IMR-90 (cell line): ENCODE measurements at regions not wholly inside any gene's neighbourhood (a gene's known extent, or its start where the extent isn't known, plus 50 kb on each side); places are given as distances from the start of the nearest gene placed in this dataset.

Experiments used
- ATAC-seq: fragments of 200-7000 bp; cut with Tn5 transposase; 2 replicates; pipeline ENCODE4 v1.9.1; 2020; ENCODE audit warnings: low read depth, mild to moderate bottlenecking, moderate library complexity
- BruUV-seq: library from RNA; stranded (reverse); fragments of 400-500 nt; replicated peaks from 2 replicates; lab custom pipeline; 2021; lab: Mats Ljungman, UMichigan
- CTCF ChIA-PET: fragments of 300-600 bp; formaldehyde crosslinking; extraction: SDS; loops from one replicate; lab custom pipeline; 2021; ENCODE audit warnings: antibody characterized with exemption; lab: Yijun Ruan, JAX
- POLR2A ChIA-PET: fragments of 300-600 bp; sonication (Branson Sonifier 250); formaldehyde crosslinking; loops from one replicate; lab custom pipeline; 2022; ENCODE audit warnings: antibody characterized with exemption; ENCODE audit not compliant: unreplicated experiment; lab: Charles Lee
- DNase-seq: peaks from one replicate; pipeline ENCODE4 v3.0.0; 2013
- H2AFZ ChIP-seq: replicated peaks from 2 replicates; pipeline ENCODE3; 2013; ENCODE audit warnings: low read length, mild to moderate bottlenecking; ENCODE audit not compliant: poor library complexity
- H2AK5ac ChIP-seq: 2 replicates; pipeline ENCODE4 v1.6.1; 2013; ENCODE audit warnings: low read depth, low read length, inconsistent platforms
- H2AK9ac ChIP-seq: replicated peaks from 2 replicates; pipeline ENCODE3; 2013; ENCODE audit warnings: mild to moderate bottlenecking, low read depth, low read length, moderate library complexity; ENCODE audit not compliant: poor library complexity
- H2BK120ac ChIP-seq: 2 replicates; pipeline ENCODE4 v1.6.1; 2013; ENCODE audit warnings: low read depth, low read length, inconsistent platforms
- H2BK15ac ChIP-seq: 3 replicates; pipeline ENCODE4 v1.6.1; 2013; ENCODE audit warnings: low read depth, low read length, inconsistent platforms
- H2BK20ac ChIP-seq: 2 replicates; pipeline ENCODE4 v1.6.1; 2013; ENCODE audit warnings: low read depth, mild to moderate bottlenecking, inconsistent platforms, low read length, moderate library complexity
- H2BK5ac ChIP-seq: 2 replicates; pipeline ENCODE4 v1.6.1; 2013; ENCODE audit warnings: mild to moderate bottlenecking, low read depth, low read length, inconsistent platforms; ENCODE audit not compliant: poor library complexity, severe bottlenecking
- H3K14ac ChIP-seq: replicated peaks from 2 replicates; pipeline ENCODE4 v1.6.1; 2013; ENCODE audit warnings: low read depth, low read length, inconsistent platforms
- H3K18ac ChIP-seq: 2 replicates; pipeline ENCODE4 v1.6.1; 2013; ENCODE audit warnings: low read depth, low read length, control low read depth
- H3K23ac ChIP-seq: 2 replicates; pipeline ENCODE4 v1.6.1; 2013; ENCODE audit warnings: low read depth, low read length, inconsistent platforms
- H3K27ac ChIP-seq: 2 replicates; pipeline ENCODE4 v1.5.1; 2013; ENCODE audit warnings: mild to moderate bottlenecking, control low read depth, low read length; ENCODE audit not compliant: insufficient read depth
- H3K27me3 ChIP-seq: 2 replicates; pipeline ENCODE4 v1.6.1; 2013; ENCODE audit warnings: low read length; ENCODE audit not compliant: control insufficient read depth, insufficient read depth
- H3K36me3 ChIP-seq: 2 replicates; pipeline ENCODE4 v1.6.1; 2013; ENCODE audit warnings: low read length, mixed read lengths; ENCODE audit not compliant: control insufficient read depth, insufficient read depth
- H3K4ac ChIP-seq: 2 replicates; pipeline ENCODE4 v1.6.1; 2013; ENCODE audit warnings: low read depth, low read length, inconsistent platforms
- H3K4me1 ChIP-seq: 2 replicates; pipeline ENCODE4 v1.6.1; 2013; ENCODE audit warnings: low read length, mixed read lengths; ENCODE audit not compliant: control insufficient read depth, insufficient read depth
- H3K4me2 ChIP-seq: 2 replicates; pipeline ENCODE4 v1.6.1; 2013; ENCODE audit warnings: low read depth, mild to moderate bottlenecking, control low read depth, low read length, moderate library complexity
- H3K4me3 ChIP-seq: 2 replicates; pipeline ENCODE4 v1.5.1; 2013; ENCODE audit warnings: low read depth, mild to moderate bottlenecking, control low read depth, low read length, moderate library complexity; ENCODE audit not compliant: insufficient read depth
- H3K56ac ChIP-seq: 2 replicates; pipeline ENCODE4 v1.6.1; 2013; ENCODE audit warnings: low read length, inconsistent platforms; ENCODE audit not compliant: insufficient read depth; ENCODE audit errors: extremely low read depth
- H3K79me1 ChIP-seq, 2 experiments: 2 replicates each; pipeline ENCODE4 v1.6.1; 2013; ENCODE audit warnings: low read length in 2 of 2, inconsistent platforms in 1 of 2, low read depth in 1 of 2
- H3K9ac ChIP-seq: 2 replicates; pipeline ENCODE4 v1.6.1; 2013; ENCODE audit warnings: low read depth, low read length, control low read depth
- H3K9me1 ChIP-seq: 2 replicates; pipeline ENCODE4 v1.6.1; 2013; ENCODE audit warnings: low read length, inconsistent platforms; ENCODE audit not compliant: insufficient read depth
- H3K9me3 ChIP-seq: 2 replicates; pipeline ENCODE4 v1.6.1; 2013; ENCODE audit warnings: low read length; ENCODE audit not compliant: control insufficient read depth, insufficient read depth
- H4K20me1 ChIP-seq: 2 replicates; pipeline ENCODE4 v1.6.1; 2013; ENCODE audit warnings: low read length, inconsistent platforms; ENCODE audit not compliant: insufficient read depth
- H4K5ac ChIP-seq: 2 replicates; pipeline ENCODE4 v1.6.1; 2013; ENCODE audit warnings: mild to moderate bottlenecking, low read depth, low read length, control low read depth
- H4K8ac ChIP-seq, 2 experiments: 2 replicates each; pipeline ENCODE4 v1.6.1; 2013; ENCODE audit warnings: low read depth in 2 of 2, low read length in 2 of 2, control low read depth in 1 of 2, inconsistent platforms in 1 of 2
- H4K91ac ChIP-seq: 2 replicates; pipeline ENCODE4 v1.6.1; 2013; ENCODE audit warnings: low read depth, low read length, inconsistent platforms; ENCODE audit not compliant: insufficient read depth
- CHD1 ChIP-seq: IDR thresholded peaks from 2 replicates; pipeline ENCODE4 v1.6.1; 2012; ENCODE audit warnings: low read depth, low read length, improper control_type of control experiment
- MAFK ChIP-seq: IDR thresholded peaks from 2 replicates; pipeline ENCODE4 v1.6.1; 2012; ENCODE audit warnings: low read depth, low read length, improper control_type of control experiment
- MAZ ChIP-seq: IDR thresholded peaks from 2 replicates; pipeline ENCODE4 v1.6.1; 2012; ENCODE audit warnings: low read depth, mild to moderate bottlenecking, low read length, improper control_type of control experiment, moderate library complexity, borderline replicate concordance
- NFE2L2 ChIP-seq: fragments of 150-350 bp; IDR thresholded peaks from 2 replicates; pipeline ENCODE4 v1.6.1; 2016; ENCODE audit warnings: low read depth, mild to moderate bottlenecking, low read length
- RAD21 ChIP-seq: IDR thresholded peaks from 2 replicates; pipeline ENCODE4 v1.6.1; 2012; ENCODE audit warnings: low read length, improper control_type of control experiment
- RCOR1 ChIP-seq: IDR thresholded peaks from 2 replicates; pipeline ENCODE4 v1.6.1; 2012; ENCODE audit warnings: mild to moderate bottlenecking, low read length, improper control_type of control experiment; ENCODE audit not compliant: insufficient replicate concordance
- RFX5 ChIP-seq: IDR thresholded peaks from 2 replicates; pipeline ENCODE4 v1.8.0; 2012; ENCODE audit warnings: low read depth, mild to moderate bottlenecking, low read length, moderate library complexity
- SMC3 ChIP-seq: fragments of 150-350 bp; IDR thresholded peaks from 2 replicates; pipeline ENCODE4 v1.6.1; 2016; ENCODE audit warnings: low read depth, mild to moderate bottlenecking, antibody characterized with exemption, low read length, moderate library complexity
- WGBS, 2 experiments: methylation state at CpG; one replicate each; pipeline versions ENCODE4 v1.1.5 to v1.1.7; 2013; ENCODE audit warnings: missing lambda C conversion rate in 2 of 2; ENCODE audit not compliant: insufficient read length in 1 of 2; ENCODE audit errors: extremely low coverage in 2 of 2; 5-methylcytosine and 5-hydroxymethylcytosine counted together
- dilution Hi-C: fragments of 300-500 bp; cut with HindIII; formaldehyde crosslinking; loops from one replicate; pipeline ENCODE4 v1.14.3; 2018; ENCODE audit warnings: low sequenced_read_pairs; ENCODE audit not compliant: unreplicated experiment
- in situ Hi-C: fragments of 300-500 bp; cut with MboI; formaldehyde crosslinking; loops from 3 replicates; pipeline ENCODE4 v1.14.3; 2019; ENCODE audit warnings: low sequenced_read_pairs, inconsistent platforms, mixed read lengths
- intact Hi-C: fragments of 100-400 bp; cut with micrococcal nuclease; formaldehyde crosslinking; loops from 2 replicates; pipeline ENCODE4 v1.10.0; 2022
- TF ChIP-seq, protein P1 (sequence below): fragments of 150-350 bp; IDR thresholded peaks from 2 replicates; pipeline ENCODE4 v1.6.1; 2017; ENCODE audit warnings: mild to moderate bottlenecking, antibody characterized with exemption, low read length, low read depth
- TF ChIP-seq, protein P2 (sequence below): conservative IDR thresholded peaks from 2 replicates; pipeline ENCODE4 v1.5.1; 2012; ENCODE audit warnings: mild to moderate bottlenecking, low read depth, low read length, improper control_type of control experiment

DNA sequence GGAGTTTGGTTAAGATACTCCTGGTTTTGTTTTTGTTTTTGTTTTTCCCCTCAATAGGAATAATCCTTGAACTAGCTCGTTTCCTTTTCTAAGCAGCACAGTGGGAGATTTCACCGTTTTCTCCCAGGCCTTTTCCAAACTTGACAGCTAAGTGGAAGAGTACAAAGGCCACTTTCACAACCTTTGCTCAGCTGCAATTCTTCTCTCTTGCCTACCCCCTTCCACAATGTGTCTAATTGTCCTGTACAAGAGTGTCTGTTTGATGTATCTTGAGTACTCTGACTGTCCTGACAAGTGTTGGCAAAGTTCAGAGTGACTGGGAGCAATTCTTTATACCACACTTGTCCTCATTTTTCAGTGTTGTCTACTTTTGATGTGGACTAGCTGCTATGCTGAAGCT lies 674.3 kb upstream of the AMOT start:
- Histone ChIP-seq H3K79me1 (no peaks in the 10 kb centered on the region), H2BK120ac (no peak overlapping the region), H3K4me3 (no peak overlapping the region), H3K4me1 (no peaks in the 10 kb centered on the region), H2BK5ac (no peak overlapping the region), H3K4ac (no peak overlapping the region), H3K14ac (no peak overlapping the region), H3K9ac (no peak overlapping the region), H3K9me3 (no peaks in the 10 kb centered on the region), H4K8ac (no peak overlapping the region; a peak in 1 of 4 replicates), H2BK15ac (no peak overlapping the region), H2AK5ac (no peak overlapping the region), H3K36me3 (no peaks in the 10 kb centered on the region), H3K18ac (no peak overlapping the region), H3K9me1 (no peaks in the 10 kb centered on the region), H3K23ac (no peak overlapping the region), H4K5ac (no peak overlapping the region), H3K27ac (no peak overlapping the region), H3K27me3 (no peaks in the 10 kb centered on the region; the same call in 1 of the 2 replicates), H4K91ac (no peak overlapping the region), H3K56ac (no peak overlapping the region), H2AK9ac (no peak overlapping the region), H2AFZ (no peak overlapping the region), H4K20me1 (no peaks in the 10 kb centered on the region), H2BK20ac (no peak overlapping the region), H3K4me2 (no peak overlapping the region)
- ATAC-seq (no peak), DNase-seq (no peak)
- ChIA-PET CTCF (interaction anchor here (0.6 kb wide), 1 partner anchor 39 kb away, joined by 3 read pairs; no protein-coding TSS in a partner anchor), POLR2A (no interaction called here)
- in situ Hi-C loops: no loop called here
- no CpG with 5 or more reads among the region's 2 CpGs for WGBS, 2 experiments
- intact Hi-C loops: no loop called here
- dilution Hi-C loops: no loop called here
- BruUV-seq: no TSS peak
- no peak for TF ChIP-seq CHD1
- TF ChIP-seq, protein P1, sequence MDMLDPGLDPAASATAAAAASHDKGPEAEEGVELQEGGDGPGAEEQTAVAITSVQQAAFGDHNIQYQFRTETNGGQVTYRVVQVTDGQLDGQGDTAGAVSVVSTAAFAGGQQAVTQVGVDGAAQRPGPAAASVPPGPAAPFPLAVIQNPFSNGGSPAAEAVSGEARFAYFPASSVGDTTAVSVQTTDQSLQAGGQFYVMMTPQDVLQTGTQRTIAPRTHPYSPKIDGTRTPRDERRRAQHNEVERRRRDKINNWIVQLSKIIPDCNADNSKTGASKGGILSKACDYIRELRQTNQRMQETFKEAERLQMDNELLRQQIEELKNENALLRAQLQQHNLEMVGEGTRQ: no peak
- no peak for TF ChIP-seq MAFK
- TF ChIP-seq SMC3: no peak
- no peak for TF ChIP-seq RFX5
- TF ChIP-seq NFE2L2: no peak
- TF ChIP-seq MAZ: no peak
- TF ChIP-seq, protein P2, sequence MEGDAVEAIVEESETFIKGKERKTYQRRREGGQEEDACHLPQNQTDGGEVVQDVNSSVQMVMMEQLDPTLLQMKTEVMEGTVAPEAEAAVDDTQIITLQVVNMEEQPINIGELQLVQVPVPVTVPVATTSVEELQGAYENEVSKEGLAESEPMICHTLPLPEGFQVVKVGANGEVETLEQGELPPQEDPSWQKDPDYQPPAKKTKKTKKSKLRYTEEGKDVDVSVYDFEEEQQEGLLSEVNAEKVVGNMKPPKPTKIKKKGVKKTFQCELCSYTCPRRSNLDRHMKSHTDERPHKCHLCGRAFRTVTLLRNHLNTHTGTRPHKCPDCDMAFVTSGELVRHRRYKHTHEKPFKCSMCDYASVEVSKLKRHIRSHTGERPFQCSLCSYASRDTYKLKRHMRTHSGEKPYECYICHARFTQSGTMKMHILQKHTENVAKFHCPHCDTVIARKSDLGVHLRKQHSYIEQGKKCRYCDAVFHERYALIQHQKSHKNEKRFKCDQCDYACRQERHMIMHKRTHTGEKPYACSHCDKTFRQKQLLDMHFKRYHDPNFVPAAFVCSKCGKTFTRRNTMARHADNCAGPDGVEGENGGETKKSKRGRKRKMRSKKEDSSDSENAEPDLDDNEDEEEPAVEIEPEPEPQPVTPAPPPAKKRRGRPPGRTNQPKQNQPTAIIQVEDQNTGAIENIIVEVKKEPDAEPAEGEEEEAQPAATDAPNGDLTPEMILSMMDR: no peak
- TF ChIP-seq RCOR1: no peak
- TF ChIP-seq RAD21: no peak
